Endothelial cell of umbilical vein (primary cell): ENCODE measurements at regions not wholly inside any gene's neighbourhood (a gene's known extent, or its start where the extent isn't known, plus 50 kb on each side); places are given as distances from the start of the nearest gene placed in this dataset.

ENCODE experiments used
- CTCF ChIP-seq, 2 donors: IDR thresholded peaks; 1 replicate in 1 of 2; 2 replicates in 1 of 2; pipeline ENCODE4 v1.5.1; 2011; ENCODE audit warnings: low read length in 2 of 2, mild to moderate bottlenecking in 2 of 2, moderate library complexity in 2 of 2, control low read depth in 1 of 2, inconsistent platforms in 1 of 2, low read depth in 1 of 2; ENCODE audit not compliant: insufficient read depth in 1 of 2; ENCODE audit errors: extremely low read depth in 1 of 2
- EZH2 ChIP-seq: IDR thresholded peaks from 2 replicates; pipeline ENCODE4 v1.6.1; 2012; ENCODE audit warnings: borderline replicate concordance, low read depth, mild to moderate bottlenecking, moderate library complexity, low read length, inconsistent platforms; ENCODE audit not compliant: severe bottlenecking
- FOS ChIP-seq: IDR thresholded peaks from 2 replicates; pipeline ENCODE4 v1.6.1; 2011; ENCODE audit warnings: mild to moderate bottlenecking, low read length, moderate library complexity, borderline replicate concordance; ENCODE audit not compliant: insufficient read depth
- JUN ChIP-seq: IDR thresholded peaks from 2 replicates; pipeline ENCODE4 v1.6.1; 2011; ENCODE audit warnings: borderline replicate concordance, low read depth; ENCODE audit not compliant: insufficient read length, insufficient read depth
- MYC ChIP-seq: IDR thresholded peaks from one replicate; pipeline ENCODE4 v1.6.1; 2011; ENCODE audit warnings: mild to moderate bottlenecking, low read depth, low read length
- POLR2A ChIP-seq: IDR thresholded peaks from 2 replicates; pipeline ENCODE4 v1.6.1; 2012; ENCODE audit warnings: low read depth, mild to moderate bottlenecking, control low read depth, low read length
- POLR2AphosphoS5 ChIP-seq: IDR thresholded peaks from 2 replicates; pipeline ENCODE4 v1.6.1; 2012; ENCODE audit warnings: low read depth, mild to moderate bottlenecking, control low read depth, low read length, moderate library complexity; ENCODE audit not compliant: insufficient read depth
- TF ChIP-seq, protein P1 (sequence below): IDR thresholded peaks from 2 replicates; pipeline ENCODE4 v1.6.1; 2011; ENCODE audit not compliant: insufficient read depth, insufficient read length

DNA sequence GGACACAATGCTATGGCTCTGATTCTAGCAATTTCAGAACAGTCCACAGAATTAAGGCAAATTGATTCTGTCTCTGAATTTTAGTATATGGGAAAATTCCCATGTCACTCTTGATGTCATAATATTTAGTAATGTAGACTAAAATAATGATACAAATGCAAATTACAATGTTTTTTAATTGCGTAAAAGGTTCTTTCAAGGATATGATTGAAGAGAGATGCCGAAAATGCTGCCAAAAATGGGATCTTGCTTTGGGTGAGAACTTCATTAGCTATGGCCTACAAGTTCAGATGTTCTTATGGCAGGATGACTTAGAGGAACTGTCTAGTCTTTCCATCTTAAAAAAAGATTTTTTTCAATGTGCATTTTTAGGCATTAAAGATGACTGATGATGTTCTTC is 170.6 kb downstream of the TMA16 start:
- TF ChIP-seq EZH2 (no peak), POLR2A (no peak), POLR2AphosphoS5 (no peak), CTCF (IDR thresholded peaks at IDR 0.05; ENCODE audit: extremely low read depth in 1 of 2, insufficient read depth in 1 of 2, low read depth in 1 of 2, low read length in 2 of 2) (no peak), MYC (no peak), FOS (no peak), JUN (no peak)
- TF ChIP-seq, protein P1, sequence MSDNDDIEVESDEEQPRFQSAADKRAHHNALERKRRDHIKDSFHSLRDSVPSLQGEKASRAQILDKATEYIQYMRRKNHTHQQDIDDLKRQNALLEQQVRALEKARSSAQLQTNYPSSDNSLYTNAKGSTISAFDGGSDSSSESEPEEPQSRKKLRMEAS, result no peak
